Adrenal gland (tissue), 5 donors: ENCODE measurements at regions not wholly inside any gene's neighbourhood (a gene's known extent, or its start where the extent isn't known, plus 50 kb on each side); places are given as distances from the start of the nearest gene placed in this dataset.

Experiments used
- POLR2A ChIP-seq, 2 donors: fragments of 450-650 bp; IDR thresholded peaks; one replicate each; pipeline ENCODE4 v1.6.1; 2017; ENCODE audit warnings: antibody characterized with exemption in 2 of 2, mild to moderate bottlenecking in 2 of 2, moderate library complexity in 1 of 2
- TF ChIP-seq, protein P1 (sequence below), 6 experiments: fragments of 450-650 bp in 4 of 6; fragments of 200-600 bp in 2 of 6; sonication (generic) in 1 of 6; IDR thresholded peaks; 1 replicate in 5 of 6; 2 replicates in 1 of 6; pipeline versions ENCODE4 v1.5.1 to v1.8.0; 2016 to 2021; ENCODE audit warnings: antibody characterized with exemption in 6 of 6, mild to moderate bottlenecking in 2 of 6, moderate library complexity in 1 of 6
- donor health status: DM: no; HTN: no; CAD: no.

DNA sequence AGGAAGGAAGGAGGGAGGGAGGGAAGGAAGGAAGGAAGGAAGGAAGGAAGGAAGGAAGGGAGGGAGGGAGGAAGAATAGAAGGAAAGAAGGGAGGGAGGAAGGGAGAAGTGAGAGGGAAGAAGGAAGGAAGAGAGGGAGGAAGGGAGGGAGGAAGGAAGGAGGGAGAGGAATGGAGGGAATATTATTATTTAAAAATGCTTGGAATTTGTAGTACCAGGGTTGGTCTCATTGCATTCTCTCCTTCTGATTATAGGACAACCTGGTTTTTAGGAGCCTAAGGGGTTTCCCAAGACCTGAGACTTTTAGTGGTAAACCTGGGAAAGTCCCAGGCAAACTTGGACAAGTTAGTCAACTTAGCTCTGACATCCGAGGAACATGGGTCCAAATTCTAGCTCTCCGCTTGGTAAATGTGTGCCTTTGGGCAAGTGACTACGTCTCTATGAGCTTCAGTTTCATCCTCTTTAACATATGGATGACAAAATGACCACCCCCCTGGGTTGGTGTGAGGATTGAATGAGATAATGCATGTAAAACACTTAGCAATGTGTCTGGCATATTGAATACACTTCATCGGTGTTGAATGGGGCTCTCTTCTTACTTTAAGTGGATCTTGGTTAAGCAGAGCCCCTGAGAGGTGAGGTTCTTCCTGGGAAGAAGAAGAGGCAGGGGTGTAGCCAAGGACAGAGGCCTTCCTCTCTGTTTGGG lies 690.7 kb upstream of the TBX3 start:
- no peak for TF ChIP-seq POLR2A (IDR thresholded peaks at IDR 0.05)
- TF ChIP-seq, protein P1, sequence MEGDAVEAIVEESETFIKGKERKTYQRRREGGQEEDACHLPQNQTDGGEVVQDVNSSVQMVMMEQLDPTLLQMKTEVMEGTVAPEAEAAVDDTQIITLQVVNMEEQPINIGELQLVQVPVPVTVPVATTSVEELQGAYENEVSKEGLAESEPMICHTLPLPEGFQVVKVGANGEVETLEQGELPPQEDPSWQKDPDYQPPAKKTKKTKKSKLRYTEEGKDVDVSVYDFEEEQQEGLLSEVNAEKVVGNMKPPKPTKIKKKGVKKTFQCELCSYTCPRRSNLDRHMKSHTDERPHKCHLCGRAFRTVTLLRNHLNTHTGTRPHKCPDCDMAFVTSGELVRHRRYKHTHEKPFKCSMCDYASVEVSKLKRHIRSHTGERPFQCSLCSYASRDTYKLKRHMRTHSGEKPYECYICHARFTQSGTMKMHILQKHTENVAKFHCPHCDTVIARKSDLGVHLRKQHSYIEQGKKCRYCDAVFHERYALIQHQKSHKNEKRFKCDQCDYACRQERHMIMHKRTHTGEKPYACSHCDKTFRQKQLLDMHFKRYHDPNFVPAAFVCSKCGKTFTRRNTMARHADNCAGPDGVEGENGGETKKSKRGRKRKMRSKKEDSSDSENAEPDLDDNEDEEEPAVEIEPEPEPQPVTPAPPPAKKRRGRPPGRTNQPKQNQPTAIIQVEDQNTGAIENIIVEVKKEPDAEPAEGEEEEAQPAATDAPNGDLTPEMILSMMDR (IDR thresholded peaks at IDR 0.05): no peak
